GM12864 (cell line): ENCODE measurements at regions not wholly inside any gene's neighbourhood (a gene's known extent, or its start where the extent isn't known, plus 50 kb on each side); places are given as distances from the start of the nearest gene placed in this dataset.
"Not testable (repeated sequence)": the region's sequence is repeated elsewhere in the genome, so short reads cannot be mapped to it uniquely, and the experiment has no call there.

Source experiments
- DNase-seq: peaks from one replicate; pipeline ENCODE4 v3.0.0-alpha.2; 2011; ENCODE audit warnings: low read depth
- H3K4me3 ChIP-seq: 2 replicates; pipeline ENCODE4 v1.5.1; 2011; ENCODE audit warnings: mild to moderate bottlenecking, low read depth, low read length, control low read depth
- TF ChIP-seq, protein P1 (sequence below): IDR thresholded peaks from 2 replicates; pipeline ENCODE4 v1.5.1; 2011; ENCODE audit warnings: low read depth, mild to moderate bottlenecking, moderate library complexity, low read length, control low read depth, inconsistent platforms; ENCODE audit errors: missing control alignments

DNA sequence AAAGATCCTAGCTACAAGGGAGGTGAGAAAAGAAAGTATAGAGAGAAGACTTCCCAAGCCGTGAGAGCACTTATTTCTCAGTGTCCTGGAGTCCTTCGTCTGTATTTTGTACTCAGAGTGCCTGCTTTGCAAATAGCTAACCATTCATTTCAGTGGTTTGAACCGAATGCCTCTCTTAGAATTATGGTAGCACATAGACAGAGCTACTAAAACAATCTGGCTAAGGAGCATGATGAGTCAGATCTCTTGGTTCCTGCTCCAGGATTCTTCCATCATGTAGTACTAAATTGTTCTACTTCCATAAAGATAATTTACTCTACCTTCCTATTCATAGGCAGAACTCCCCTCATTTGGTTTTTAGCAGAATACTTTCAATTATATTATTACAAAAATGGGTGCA lies 946.6 kb downstream of the STIM2 start:
- no peak overlapping the region for H3K4me3 ChIP-seq
- TF ChIP-seq, protein P1, sequence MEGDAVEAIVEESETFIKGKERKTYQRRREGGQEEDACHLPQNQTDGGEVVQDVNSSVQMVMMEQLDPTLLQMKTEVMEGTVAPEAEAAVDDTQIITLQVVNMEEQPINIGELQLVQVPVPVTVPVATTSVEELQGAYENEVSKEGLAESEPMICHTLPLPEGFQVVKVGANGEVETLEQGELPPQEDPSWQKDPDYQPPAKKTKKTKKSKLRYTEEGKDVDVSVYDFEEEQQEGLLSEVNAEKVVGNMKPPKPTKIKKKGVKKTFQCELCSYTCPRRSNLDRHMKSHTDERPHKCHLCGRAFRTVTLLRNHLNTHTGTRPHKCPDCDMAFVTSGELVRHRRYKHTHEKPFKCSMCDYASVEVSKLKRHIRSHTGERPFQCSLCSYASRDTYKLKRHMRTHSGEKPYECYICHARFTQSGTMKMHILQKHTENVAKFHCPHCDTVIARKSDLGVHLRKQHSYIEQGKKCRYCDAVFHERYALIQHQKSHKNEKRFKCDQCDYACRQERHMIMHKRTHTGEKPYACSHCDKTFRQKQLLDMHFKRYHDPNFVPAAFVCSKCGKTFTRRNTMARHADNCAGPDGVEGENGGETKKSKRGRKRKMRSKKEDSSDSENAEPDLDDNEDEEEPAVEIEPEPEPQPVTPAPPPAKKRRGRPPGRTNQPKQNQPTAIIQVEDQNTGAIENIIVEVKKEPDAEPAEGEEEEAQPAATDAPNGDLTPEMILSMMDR, result no peak
- DNase-seq, result no peak

DNA sequence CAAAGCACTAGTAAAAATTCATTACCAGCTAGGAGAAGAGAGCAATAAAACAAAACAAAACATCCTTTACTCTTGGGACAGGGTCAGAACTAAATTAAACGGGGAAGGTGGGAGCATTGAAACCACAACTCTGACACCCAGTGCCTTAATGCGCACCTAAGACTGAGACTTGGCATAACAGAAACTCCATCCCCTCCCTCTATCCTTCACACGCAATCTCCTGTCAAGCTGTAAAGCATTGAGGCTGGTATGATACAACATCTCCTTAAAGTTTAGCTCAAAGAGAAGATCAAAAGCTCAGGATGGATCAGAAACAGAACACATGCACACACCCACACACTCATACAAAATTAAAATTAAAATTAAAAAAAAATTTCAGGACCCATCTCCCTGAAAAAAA lies 951.3 kb downstream of the STIM2 start:
- no peak for DNase-seq
- H3K4me3 ChIP-seq, result no peak overlapping the region
- TF ChIP-seq, protein P1, result no peak

DNA sequence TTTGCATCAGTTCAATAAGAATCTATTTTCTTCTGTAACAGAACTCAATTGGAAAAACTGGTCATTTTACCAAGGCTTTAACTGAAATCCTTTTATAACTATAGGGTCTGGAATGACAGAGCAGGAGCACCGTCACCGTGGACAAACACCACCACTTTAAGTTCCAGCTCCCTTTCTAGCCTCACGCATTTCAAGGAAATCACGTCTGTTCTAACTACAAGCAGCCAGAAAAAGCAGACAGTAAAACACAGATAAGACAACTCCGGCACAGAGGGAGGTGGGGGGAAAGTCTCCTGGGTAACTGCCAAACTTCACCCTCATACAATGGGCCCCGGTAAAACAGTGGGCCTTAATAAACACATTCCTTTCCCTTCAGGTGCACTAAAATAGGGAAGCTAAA lies 952.6 kb downstream of the STIM2 start:
- not testable (repeated sequence) for DNase-seq, H3K4me3 ChIP-seq

DNA sequence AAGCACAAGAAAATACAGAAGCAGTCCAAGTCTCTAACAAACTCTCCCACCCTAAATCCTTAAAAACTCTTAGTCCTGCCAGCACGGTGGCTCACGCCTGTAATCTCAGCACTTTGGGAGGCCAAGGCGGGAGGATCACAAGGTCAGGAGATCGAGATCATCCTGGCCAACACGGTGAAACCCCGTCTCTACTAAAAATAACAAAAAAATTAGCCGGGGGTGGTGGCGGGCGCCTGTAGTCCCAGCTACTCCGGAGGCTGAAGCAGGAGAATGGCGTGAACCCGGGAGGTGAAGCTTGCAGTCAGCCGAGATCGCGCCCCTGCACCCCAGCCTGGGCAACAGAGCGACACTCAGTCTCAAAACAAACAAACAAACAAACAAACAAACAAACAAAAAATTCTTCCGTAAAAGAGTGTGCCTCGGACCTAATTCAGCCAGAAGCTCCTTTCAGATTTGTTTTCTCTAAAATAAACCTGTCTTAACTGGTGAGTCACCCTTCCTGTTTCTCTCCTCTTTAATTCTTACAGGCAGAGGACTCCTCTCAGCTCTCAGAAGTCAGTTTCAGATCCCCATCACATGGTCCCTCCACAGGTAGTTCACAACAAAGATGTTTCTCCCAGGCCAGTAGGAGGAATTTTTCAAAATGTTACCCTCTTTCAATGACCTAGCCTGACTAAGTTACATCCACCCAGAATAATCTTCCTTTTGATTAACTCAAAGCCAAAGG lies 953.2 kb downstream of the STIM2 start:
- H3K4me3 ChIP-seq, DNase-seq: not testable (repeated sequence)

DNA sequence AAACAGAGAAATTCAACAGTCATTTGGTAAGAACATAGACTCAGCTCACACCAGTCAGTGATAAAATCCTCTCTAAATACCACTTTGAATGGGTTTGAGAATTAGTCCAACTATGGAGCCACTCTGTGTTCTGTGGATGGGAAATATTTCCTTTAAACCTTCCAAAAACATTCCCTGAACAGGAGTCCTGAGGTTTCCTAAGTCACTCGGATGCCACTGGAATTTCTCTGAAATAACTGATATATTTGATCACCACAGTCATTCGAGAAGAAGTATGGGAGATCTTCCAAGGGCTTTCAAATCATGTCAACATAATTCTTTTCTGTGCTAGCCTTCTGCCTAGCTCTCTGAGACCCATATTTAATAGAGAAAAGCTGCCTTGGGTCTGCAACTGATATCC lies 958.6 kb downstream of the STIM2 start:
- TF ChIP-seq, protein P1, result no peak
- no peak for DNase-seq
- H3K4me3 ChIP-seq, result no peak overlapping the region

DNA sequence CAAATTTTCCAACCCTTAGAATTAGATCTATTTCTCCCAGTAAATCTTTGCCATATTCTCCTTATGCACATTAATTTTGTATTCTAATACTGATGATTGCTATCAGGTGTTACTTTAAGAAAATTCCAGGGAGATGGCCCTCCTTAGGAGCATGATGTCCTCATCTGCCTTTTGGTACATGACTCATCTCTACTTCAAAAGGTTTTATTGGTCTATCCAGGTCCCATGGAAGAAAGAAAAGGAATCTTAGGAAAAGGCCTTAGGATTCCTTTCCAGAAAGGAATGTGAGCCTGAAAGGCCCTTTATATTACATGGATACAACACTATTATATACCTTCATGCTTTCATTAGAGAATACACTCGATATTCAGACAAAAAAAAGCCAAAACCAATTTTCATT lies 968.2 kb downstream of the STIM2 start:
- no peak for DNase-seq
- H3K4me3 ChIP-seq, result no peak overlapping the region
- TF ChIP-seq, protein P1, result no peak

DNA sequence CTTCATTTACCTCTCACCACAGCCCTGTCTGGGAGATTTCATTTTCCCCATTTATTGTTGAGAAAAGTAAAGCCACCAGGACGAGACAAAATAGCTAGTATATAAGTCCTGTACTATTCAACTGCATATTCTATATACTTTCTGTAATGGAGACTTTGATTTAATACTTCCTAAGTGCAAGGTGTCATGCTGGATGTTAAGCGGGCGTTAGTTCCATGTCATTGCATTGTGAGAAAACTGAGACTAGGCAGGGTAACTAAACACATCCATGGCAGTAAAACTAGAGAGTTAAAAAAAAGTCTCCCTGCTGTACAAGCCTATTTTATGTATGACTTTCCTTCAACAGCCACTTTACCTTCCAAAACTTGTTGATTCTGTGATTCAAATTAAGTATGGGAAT lies 969.6 kb downstream of the STIM2 start:
- TF ChIP-seq, protein P1, result no peak
- no peak for DNase-seq

DNA sequence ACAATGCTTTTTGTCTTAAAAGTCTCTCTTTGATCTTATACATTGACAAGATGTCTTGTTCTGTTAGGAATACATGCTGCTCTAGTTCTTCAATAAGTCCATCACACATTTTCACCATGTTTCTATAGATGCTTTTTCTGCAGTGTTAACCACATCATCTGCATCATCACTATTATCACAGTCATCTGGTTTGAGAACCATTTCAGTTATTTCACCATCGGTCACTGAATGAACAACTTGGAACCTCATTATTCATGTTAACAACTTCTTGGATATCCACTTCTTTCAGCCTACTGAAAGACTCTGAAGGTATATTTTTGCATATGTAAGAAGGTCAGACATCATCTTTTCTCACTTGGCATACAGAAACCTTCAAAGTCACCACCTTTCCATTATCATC lies 975.2 kb downstream of the STIM2 start:
- TF ChIP-seq, protein P1, result no peak
- no peak for DNase-seq
- no peak overlapping the region for H3K4me3 ChIP-seq

More for the DNA sequence above, 969.6 kb downstream of the STIM2 start:
- H3K4me3 ChIP-seq, result no peak overlapping the region
